Pons (tissue), 1 donor: ENCODE measurements at regions not wholly inside any gene's neighbourhood (a gene's known extent, or its start where the extent isn't known, plus 50 kb on each side); places are given as distances from the start of the nearest gene placed in this dataset.
A peak's percentile ranks its signal among the peaks of the same experiment; 100 is the strongest.

ENCODE experiments used
- DNase-seq: peaks from one replicate; pipeline ENCODE4 v3.0.0-alpha.2; 2016; ENCODE audit warnings: low spot score

DNA sequence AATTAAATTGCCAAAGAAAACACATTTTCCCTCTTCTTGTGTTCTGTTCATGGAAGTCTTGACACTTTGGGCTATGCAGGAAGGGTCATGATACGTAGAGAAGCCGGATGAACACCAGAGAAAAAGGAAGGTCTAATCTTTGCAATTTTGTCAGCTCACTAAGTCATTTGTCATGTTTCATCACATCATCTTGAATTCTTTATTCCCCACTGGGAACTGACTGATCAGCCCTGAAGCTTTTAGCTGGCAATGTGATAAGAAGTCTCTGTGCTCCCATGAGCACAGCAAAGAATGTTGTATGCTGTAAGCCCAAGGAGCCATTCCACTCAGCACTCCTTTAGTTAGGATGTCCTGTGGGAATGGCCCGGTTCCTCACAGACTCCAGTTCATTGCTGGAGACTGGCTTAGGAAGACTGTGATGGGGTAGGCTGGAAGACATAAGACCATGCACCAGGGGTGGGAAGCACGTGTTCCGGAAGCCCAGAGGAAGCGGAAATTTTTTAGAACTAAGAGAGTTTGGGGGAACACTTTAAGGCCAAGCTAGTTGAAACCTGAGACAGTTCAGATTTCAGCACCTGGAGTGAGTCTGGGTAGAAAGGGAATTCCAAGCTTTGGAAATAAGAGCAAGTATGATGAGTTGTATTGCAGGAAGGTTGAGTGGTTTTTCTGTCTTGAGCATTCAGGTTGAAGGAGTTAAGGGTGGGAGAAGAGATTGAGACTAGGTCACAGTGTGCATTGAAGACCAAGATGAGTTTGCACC lies 306.7 kb upstream of the MTNR1B start:
- no peak for DNase-seq

DNA sequence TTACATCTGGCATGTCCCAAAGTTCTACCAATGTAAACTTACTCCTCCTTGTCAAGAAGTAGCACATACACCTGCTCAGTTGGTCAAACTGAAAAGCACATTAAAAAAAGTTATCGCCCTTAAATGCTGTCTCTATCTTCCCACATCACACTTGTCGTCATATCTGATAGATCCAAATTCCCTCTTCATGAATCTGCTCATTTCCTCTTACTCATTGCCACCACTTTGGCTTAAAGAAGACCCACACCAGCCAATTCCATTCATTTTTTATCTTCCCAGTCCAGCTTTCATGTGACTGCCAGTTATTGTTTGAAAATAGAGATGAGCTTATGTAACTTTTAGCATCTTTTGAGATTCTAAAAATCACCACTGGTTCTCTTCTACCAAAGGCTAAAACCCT lies 305.9 kb upstream of the MTNR1B start:
- DNase-seq: no peak

DNA sequence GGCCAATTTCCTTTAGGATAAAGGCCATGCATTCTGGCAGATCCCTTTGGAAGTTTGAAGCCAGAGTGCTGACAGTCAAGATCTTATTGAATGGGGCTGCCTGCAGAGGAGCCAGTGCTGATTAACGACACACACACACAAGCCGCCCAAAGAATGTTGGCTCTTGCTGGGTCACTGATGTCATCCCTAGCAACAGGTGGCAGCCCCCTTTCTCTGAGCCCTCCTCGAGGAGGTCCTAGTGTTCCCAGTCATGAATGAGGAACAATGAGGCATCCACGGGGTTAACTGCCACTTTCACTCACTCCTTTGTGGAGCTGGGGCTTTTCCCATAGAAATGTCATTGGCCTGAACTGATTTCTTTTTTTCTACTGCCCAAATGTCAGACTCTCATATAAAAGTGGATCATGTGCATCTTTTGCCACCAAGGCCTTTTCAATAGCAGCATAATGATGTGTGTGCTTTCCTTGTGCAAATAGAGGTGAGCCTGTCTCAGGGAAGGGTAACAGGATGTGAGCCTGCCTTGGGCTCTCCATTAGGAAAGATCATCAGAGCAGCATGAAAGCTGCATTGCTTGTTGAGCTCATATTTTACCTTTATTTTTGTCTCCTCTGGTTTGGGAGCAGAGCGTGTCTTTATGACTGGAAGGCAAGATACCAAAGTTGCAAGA lies 301.8 kb upstream of the MTNR1B start:
- DNase-seq: peak; percentile 30

DNA sequence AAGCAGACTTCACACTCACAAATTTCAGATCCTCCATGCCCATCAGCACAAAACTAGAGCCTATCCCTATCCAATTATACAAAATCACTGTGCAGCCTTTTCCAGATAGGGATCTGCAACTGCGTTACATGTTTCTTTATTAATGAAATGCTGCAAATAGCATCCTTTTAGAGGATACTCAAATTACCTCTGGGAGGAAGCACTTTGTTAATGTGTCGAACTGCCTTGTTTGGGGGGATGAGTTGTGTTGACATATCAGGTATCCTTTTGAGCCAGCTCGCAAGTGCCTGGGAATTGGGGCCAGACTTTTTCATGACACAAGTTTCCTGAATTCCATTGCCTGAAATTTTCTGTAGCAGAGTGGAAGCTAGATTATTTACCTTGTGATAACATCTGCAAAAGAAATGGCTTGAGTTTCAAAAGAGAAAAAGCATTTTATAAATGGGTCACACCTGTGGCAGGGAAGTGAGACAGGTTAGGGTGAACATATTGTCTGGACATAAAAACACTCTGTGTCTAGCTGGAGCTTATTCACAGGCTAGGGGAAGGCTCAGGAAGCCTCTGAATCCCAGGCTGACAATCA lies 299.1 kb upstream of the MTNR1B start:
- DNase-seq: no peak

DNA sequence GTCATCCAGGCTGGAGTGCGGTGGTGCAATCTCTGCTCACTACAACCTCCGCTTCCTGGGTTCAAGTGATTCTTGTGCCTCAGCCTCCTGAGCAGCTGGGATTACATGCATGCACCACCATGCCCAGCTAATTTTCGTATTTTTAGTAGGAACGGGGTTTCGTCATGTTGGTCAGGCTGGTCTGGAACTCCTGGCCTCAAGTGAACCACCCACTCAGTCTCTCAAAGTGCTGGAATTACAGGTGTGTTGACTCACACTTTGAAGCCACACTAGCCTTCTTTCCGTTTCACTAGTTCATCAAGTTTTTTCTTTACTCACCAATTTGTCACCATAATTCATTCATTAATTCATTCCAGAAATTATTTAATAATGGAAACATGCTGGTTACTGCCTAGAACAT lies 298.4 kb upstream of the MTNR1B start:
- no peak for DNase-seq

DNA sequence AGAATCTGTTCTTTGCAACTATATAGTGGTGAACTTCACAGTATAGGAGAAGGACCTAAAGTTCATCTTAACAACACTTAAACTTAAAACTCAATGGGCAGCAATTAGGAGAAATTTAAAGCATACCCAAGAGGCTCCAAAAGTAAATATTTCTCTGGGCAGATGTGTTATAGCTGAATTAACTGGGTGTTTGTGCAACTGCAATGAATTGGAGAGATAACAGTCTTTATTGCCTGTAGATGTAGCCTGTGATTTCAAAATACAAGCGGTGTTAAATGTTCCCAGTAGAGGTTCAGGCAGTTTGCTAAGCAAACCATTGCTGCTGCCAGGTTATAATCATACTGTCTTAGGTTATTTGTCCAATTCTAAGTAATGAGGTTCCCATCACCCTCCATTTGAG lies 294.1 kb upstream of the MTNR1B start:
- no peak for DNase-seq

DNA sequence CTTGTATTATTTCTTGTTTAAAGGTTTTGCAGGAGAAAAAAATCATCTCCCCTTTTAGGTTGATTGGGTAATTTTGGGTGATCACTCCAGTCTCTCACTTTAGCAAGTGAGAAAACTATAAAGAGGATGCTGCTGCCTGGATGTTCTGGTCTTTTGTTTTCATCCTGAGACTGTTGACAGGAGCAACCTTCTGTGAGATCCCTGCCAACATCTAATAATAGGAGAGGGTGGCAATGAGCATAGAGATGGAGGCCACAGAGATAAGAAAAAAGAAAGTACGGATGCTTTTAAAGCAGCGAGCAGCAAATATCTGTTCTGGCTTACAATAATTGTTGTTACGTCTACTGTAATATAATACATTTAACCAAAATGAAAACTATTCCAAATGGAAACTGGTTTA lies 293.6 kb upstream of the MTNR1B start:
- no peak for DNase-seq

DNA sequence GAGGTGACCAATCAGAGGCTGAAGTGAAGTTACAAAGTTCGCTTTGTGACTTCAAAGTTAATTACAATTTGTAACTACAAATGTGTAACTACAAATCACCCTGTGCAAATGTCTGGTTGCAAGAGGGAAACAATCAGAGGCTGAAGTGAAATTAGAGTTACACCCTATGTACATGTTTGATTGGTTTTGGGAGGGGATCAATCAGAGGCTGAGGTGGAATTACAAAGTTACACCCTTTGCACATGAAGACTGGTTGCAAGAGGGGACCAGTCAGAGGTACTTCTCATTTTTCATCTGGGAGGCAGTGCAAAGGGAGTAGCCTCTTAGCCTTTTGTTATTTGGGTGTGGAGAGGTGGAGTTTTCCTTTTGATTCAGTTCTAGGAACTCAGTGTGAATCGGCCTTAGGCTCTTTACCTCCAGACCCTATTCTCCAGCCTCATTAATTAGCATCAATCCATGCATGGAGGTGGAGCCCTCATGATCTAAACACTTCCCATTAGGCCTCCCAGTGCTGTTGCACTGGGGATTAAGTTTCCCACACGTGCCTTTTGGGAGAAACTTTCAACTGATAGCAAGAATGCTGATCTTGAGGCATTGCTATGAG lies 291.3 kb upstream of the MTNR1B start:
- DNase-seq: no peak

DNA sequence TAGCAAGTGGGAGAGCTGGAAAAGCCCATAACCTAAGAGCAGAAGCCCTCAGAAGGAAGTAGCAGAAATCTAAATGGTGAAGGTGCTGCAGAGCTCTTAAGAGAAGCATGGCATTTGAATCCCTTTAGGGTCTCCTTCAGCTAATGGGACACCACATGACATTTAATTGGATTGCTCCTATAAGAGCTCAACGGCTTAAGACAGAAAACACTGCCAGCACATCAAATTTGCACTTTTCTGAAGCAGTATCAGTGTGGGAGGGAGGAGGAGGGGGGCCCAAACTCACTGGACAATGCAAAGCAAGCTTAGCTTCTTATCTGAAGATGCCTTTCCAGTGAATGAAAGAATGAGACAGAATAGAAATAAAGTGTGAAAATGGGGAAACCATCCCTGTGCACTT lies 287.9 kb upstream of the MTNR1B start:
- no peak for DNase-seq

DNA sequence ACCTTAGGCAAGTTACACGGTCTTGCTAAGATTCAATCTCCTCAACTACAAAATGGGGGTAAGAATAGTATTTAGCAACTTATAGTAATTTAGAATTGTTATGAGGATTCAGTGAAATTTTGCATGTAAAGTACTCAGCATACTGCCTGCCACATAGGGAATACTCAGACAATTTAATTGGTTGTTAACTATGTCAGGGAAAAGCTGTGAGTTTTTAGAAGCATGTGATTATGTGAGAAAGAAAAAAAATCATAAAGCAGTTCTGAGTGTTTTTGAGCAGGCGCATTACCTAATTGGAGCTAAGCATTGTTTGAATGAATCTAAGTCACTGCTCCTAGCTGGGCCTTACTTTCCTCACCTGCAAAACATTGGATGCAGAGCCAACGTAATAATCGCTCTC lies 287.3 kb upstream of the MTNR1B start:
- DNase-seq: no peak

DNA sequence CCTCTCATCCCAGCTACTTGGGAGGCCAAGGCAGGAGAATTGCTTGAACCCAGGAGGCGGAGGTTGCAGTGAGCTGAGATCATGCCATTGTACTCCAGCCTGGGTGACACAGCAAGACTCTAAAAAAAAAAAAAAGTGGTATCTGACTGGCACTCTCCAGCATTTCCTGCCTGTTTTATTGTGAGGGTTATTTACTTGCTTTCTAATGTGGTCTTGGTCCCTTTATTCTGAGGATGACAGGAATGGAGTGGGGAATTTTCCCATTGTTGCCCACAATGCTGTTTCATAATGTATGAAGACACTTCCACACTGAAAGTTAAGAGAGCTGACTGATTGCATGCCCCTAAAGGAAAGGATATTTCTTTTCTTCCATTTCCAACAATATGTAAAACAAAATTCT lies 286.5 kb upstream of the MTNR1B start:
- DNase-seq: no peak

DNA sequence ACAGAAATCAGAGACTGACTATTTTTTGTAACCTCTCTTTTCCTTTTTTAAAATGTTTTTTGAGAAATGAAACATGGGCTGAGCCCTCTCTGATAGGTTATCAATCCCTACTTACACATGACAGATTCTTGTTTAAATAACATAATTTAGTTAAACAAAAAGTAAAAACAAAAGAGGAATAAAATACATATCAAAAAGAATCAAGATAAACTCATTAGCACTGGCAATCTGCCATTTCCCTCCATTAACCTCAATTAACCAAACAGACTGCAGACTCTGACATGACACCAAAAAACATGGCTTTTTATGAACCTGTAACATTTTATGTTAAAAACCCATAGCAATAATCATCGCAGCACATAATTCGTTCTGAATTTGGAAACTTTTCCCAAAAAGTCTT lies 284.4 kb upstream of the MTNR1B start:
- DNase-seq: no peak

DNA sequence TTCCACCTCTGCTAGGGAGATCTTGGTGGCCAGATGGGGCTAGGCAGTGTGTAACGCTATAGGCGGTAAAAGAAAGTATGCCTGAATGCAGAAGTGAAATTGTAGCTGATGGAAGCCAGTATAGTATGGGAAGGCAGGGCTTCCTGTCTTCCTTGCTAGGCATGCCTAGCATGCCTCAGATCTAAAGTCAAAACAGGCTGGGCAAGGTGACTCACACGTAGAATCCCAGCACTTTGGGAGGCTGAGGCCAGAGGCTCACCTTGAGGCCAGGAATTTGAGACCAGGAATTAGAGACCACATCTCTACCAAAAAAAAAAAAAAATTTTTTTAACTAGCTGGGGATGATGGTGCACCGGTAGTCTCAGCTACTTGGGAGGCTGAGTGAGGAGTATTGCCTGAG lies 281.7 kb upstream of the MTNR1B start:
- DNase-seq: no peak

DNA sequence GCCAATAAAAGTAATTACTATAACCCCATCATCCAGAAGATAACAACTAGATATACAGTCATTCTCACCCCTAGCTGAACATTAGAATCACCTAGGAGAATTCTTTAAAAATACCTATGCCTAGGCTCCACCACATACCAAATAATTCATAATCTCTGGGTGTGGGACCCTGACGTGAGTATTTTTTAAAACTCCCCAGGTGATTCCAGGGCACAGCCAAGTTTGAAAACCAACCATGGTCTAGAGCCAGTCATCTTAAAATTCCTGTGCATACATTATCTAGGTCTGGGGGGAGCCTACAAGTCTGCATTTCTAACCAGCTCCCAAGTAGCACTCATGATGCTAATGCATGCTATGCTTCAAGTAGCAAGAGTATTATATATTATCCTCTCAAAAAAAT lies 281.0 kb upstream of the MTNR1B start:
- no peak for DNase-seq

DNA sequence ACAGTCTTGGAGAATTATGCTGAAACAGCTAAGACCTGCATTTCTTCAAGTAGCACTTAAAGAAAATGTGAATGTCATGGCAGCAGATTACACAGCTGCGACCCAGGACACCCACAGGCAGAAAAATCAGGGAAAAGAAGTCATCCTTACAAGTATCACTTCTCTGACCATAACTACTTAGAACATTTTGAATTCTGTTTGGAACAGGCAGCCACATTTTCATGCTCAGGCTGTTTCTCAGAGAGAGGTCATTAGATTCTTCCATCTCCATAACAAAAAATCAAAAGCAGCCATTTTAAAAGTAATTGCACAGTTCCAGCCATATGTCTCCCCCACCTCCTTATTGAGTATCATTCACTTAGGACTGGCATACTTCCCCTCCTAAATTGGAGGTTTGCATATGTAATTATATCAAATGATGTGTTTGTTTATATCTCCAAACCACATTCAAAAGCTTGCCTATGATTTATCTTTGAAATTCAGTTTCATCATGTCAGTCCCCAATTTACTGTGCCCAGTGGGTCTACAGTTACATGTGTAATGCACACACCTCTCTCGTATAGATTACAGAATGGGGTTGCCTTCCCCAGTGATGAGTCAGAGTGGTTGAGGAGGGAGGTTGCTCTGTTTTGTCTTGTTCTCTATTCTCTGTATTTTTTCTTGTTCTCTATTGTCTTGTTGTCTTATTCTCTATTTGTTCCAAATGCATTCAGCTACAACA lies 276.5 kb upstream of the MTNR1B start:
- no peak for DNase-seq

DNA sequence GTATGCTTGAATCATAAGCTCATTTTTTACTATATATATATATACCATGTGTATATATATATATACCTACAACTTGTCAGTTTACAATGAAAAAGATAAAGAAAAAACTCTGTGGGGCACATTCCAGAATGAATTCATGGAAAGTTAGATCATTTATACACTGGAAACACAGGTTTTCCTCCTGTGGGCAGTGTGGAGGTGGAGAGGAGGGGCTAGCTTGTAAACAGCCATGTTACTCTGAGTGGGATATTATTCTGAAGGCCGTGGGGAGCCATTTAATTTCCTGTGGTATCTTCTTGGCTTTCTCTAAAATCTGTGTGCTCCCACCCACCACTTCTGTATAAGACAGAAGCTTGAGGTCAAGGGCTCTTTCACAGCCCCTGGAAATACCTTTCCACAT lies 273.4 kb upstream of the MTNR1B start:
- no peak for DNase-seq

DNA sequence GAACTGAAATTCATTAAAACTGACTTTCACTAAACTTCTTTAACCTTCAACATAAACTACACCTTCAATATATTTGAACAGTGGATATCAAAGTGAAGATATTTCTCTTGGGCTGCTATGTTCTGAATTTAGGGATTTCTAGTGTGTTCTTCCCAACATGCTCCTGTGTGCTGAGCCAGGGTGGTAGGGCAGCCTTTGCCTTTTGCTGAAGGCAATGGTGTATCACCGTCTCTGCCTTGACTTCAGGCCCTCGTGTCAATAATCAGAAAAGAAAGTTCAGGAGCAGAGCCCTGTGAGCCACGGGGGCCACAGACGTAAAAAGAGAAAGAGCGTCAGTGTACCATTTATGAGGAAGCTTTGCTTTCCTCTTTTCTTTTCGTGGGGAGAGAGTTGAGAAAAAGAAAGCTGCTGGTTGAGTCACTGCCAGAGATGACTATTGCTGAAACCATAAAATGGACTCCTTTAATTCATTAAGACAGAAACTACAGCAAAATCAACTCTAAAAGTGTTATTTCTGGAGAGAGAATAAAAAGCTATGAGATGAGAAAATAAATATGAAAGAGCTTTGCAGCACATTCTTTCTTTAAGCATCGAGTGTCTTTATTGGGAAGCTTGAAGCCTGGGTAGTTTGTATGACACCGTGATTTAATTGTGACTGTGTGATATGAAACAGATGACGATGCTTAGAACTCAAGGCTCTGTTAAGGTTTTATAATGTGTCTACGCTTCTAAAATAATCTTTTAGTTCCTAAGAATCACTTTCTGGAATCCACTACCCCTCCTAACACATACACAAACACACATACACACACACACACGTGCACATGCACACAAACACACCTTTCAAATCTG lies 271.8 kb upstream of the MTNR1B start:
- DNase-seq: no peak

DNA sequence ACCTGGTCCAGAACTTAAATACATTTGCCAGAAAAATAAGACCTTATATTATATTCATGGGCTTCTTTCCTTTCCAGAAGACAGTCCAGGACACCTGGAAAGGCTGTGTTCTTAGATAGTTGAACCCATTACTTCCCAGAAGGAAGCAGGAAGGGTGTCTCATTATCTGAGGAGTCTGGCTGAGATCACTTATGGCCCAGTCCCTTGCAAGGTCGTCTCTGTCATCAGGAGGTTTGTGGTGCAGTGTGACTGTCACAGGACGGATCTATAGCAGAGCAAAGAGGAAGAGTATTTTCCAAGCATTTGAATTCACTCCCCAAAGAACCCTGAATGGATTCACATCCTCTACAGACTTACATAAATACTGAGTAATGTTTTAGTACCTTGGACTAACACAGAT lies 270.7 kb upstream of the MTNR1B start:
- DNase-seq: no peak

DNA sequence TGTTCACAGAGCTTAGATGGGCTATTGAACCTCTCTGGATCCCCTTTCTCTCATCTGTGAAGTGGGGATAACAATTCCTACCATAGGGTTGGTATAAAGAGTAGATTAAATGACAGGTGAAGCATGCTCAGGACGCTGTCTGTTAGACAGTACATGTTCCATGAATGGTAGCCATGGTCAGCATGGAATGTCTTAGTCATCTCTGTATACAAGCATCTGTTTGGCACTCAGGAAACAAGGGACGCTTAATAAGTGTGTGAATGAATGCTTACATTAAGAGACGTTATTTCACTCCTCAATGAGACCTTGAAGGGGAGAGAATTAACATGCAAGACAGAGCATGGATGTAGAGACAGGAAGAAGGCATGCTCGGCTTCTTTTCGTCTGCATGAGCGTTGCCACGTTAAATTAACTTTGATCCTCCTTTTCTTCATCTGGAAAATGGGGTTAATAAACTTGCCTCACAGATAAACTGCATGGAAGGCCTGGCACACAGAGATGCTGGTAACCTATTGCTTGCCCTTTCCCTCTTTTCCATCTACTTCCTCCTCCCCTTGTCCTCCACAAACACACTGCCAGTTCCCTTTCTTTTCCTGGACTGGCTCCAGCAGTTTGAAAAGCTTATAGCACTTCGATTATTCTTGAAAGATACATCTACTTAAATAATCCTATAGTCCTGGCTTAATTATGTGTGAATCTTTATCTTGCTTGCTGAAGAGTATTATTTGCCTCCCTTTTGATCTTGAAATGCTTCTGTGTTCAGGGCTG lies 267.2 kb upstream of the MTNR1B start:
- no peak for DNase-seq

DNA sequence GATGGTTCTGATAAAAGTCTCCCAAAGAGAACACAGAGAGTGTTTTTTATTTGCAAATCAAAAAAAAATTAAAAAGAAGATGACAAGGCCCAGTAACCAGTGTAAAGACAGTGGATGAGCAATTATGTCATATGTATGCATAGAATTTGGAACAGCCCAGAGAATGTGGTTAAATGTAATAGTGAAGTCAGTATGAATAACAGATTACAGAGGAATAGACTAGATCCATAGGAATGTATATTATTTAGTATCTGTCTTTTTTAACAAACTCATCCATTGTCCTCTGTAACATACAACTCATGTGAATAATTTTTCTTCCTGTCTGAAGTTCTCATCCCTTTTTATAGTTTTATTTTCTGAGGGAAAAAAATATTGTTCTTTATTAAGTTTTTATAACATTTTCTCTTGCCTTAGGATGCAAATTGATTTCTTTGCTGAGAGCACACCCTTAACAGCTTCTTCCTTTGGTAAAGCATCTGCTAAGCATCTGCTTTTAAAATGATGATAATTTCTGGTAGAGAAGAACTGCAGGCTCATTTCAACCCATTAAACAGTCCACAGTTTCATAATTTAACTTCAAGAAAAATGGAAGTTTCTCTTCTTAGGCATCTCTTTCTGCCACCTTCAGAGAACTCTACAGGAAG lies 266.5 kb upstream of the MTNR1B start:
- no peak for DNase-seq
